ENCODE measurements at regions not wholly inside any gene's neighbourhood (a gene's known extent, or its start where the extent isn't known, plus 50 kb on each side); places are given as distances from the start of the nearest gene placed in this dataset.

GRCh38 chr2:15704086-15704787 is 112.6 kb downstream of the DDX1 start:
- POLR2A ChIA-PET = interaction anchor here (0.7 kb wide), 1 partner anchor 76 kb away, joined by 5 read pairs; no protein-coding TSS in a partner anchor
- no peaks in the 10 kb centered on the region for H3K36me3 Mint-ChIP-seq (ENCODE audit: low read depth)

GRCh38 chr2:15704788-15705115 is 113.1 kb downstream of the DDX1 start:
- CTCF ChIA-PET = no interaction called here
- DNase-seq (no peak), ATAC-seq (no peak)
- Mint-ChIP-seq H3K9me3 (ENCODE audit: insufficient read depth) (no peaks in the 10 kb centered on the region), H3K4me1 (ENCODE audit: low read depth) (no peaks in the 10 kb centered on the region), H3K36me3 (ENCODE audit: low read depth) (no peaks in the 10 kb centered on the region), H3K27me3 (ENCODE audit: low read depth) (no peaks in the 10 kb centered on the region), H3K4me3 (no peak overlapping the region), H3K27ac (no peak overlapping the region)
- POLR2A ChIA-PET = no interaction called here

More at GRCh38 chr2:15704086-15704787, 112.6 kb downstream of the DDX1 start:
- Mint-ChIP-seq H3K9me3 (ENCODE audit: insufficient read depth) (no peaks in the 10 kb centered on the region), H3K27ac (no peak overlapping the region), H3K4me3 (no peak overlapping the region), H3K27me3 (ENCODE audit: low read depth) (no peaks in the 10 kb centered on the region), H3K4me1 (ENCODE audit: low read depth) (no peaks in the 10 kb centered on the region)
- ATAC-seq (no peak), DNase-seq (no peak)
- CTCF ChIA-PET = no interaction called here

GRCh38 chr2:15705310-15705709 is 113.6 kb downstream of the DDX1 start:
- Mint-ChIP-seq H3K4me3 (no peak overlapping the region), H3K27ac (no peak overlapping the region), H3K27me3 (ENCODE audit: low read depth) (no peaks in the 10 kb centered on the region), H3K4me1 (ENCODE audit: low read depth) (no peaks in the 10 kb centered on the region), H3K9me3 (ENCODE audit: insufficient read depth) (no peaks in the 10 kb centered on the region), H3K36me3 (ENCODE audit: low read depth) (no peaks in the 10 kb centered on the region)
- no peak for DNase-seq
- ATAC-seq = no peak
- ChIA-PET POLR2A (no interaction called here), CTCF (no interaction called here)

GRCh38 chr2:15705839-15706386 is 114.2 kb downstream of the DDX1 start:
- H3K27ac Mint-ChIP-seq = no peak overlapping the region
- no peak overlapping the region for H3K4me3 Mint-ChIP-seq
- no peak for ATAC-seq
- H3K9me3 Mint-ChIP-seq (ENCODE audit: insufficient read depth) = no peaks in the 10 kb centered on the region
- H3K27me3 Mint-ChIP-seq (ENCODE audit: low read depth) = no peaks in the 10 kb centered on the region
- no peaks in the 10 kb centered on the region for H3K4me1 Mint-ChIP-seq (ENCODE audit: low read depth)
- POLR2A ChIA-PET = no interaction called here
- CTCF ChIA-PET = no interaction called here
- no peak for DNase-seq
- no peaks in the 10 kb centered on the region for H3K36me3 Mint-ChIP-seq (ENCODE audit: low read depth)

GRCh38 chr2:15706424-15706823 is 114.8 kb downstream of the DDX1 start:
- Mint-ChIP-seq H3K36me3 (ENCODE audit: low read depth) (no peaks in the 10 kb centered on the region), H3K4me3 (no peak overlapping the region), H3K9me3 (ENCODE audit: insufficient read depth) (no peaks in the 10 kb centered on the region), H3K27me3 (ENCODE audit: low read depth) (no peaks in the 10 kb centered on the region), H3K4me1 (ENCODE audit: low read depth) (no peaks in the 10 kb centered on the region), H3K27ac (no peak overlapping the region)
- POLR2A ChIA-PET = no interaction called here
- CTCF ChIA-PET = no interaction called here
- DNase-seq (no peak), ATAC-seq (no peak)

GRCh38 chr2:15706986-15707632 is 115.4 kb downstream of the DDX1 start:
- Mint-ChIP-seq H3K36me3 (ENCODE audit: low read depth) (no peaks in the 10 kb centered on the region), H3K9me3 (ENCODE audit: insufficient read depth) (no peaks in the 10 kb centered on the region), H3K4me1 (ENCODE audit: low read depth) (no peaks in the 10 kb centered on the region), H3K4me3 (no peak overlapping the region), H3K27me3 (ENCODE audit: low read depth) (no peaks in the 10 kb centered on the region), H3K27ac (no peak overlapping the region)
- no peak for DNase-seq
- no peak for ATAC-seq
- CTCF ChIA-PET = no interaction called here
- POLR2A ChIA-PET = no interaction called here

- ChIA-PET CTCF (no interaction called here), POLR2A (no interaction called here)
- H3K27ac Mint-ChIP-seq = no peak overlapping the region
- no peaks in the 10 kb centered on the region for H3K4me1 Mint-ChIP-seq (ENCODE audit: low read depth)
- ATAC-seq (no peak), DNase-seq (no peak)
- no peak overlapping the region for H3K4me3 Mint-ChIP-seq
- H3K36me3 Mint-ChIP-seq (ENCODE audit: low read depth) = no peaks in the 10 kb centered on the region
- no peaks in the 10 kb centered on the region for H3K27me3 Mint-ChIP-seq (ENCODE audit: low read depth)
- H3K9me3 Mint-ChIP-seq (ENCODE audit: insufficient read depth) = no peaks in the 10 kb centered on the region
Measured at GRCh38 chr2:15708161-15708560, 116.5 kb downstream of the DDX1 start.

- DNase-seq = no peak
- no peak for ATAC-seq
- Mint-ChIP-seq H3K4me1 (ENCODE audit: low read depth) (no peaks in the 10 kb centered on the region), H3K27me3 (ENCODE audit: low read depth) (no peaks in the 10 kb centered on the region), H3K4me3 (no peak overlapping the region), H3K27ac (no peak overlapping the region), H3K36me3 (ENCODE audit: low read depth) (no peaks in the 10 kb centered on the region), H3K9me3 (ENCODE audit: insufficient read depth) (no peaks in the 10 kb centered on the region)
- POLR2A ChIA-PET = interaction anchor here (0.7 kb wide), 1 partner anchor 8 kb away, joined by 4 read pairs; no protein-coding TSS in a partner anchor
- CTCF ChIA-PET = no interaction called here
Measured at GRCh38 chr2:15708865-15709820, 117.5 kb downstream of the DDX1 start.

- no peak for ATAC-seq
- Mint-ChIP-seq H3K36me3 (ENCODE audit: low read depth) (no peaks in the 10 kb centered on the region), H3K27me3 (ENCODE audit: low read depth) (no peaks in the 10 kb centered on the region), H3K4me1 (ENCODE audit: low read depth) (no peaks in the 10 kb centered on the region), H3K4me3 (no peak overlapping the region), H3K27ac (no peak overlapping the region), H3K9me3 (ENCODE audit: insufficient read depth) (no peaks in the 10 kb centered on the region)
- POLR2A ChIA-PET = interaction anchor here (0.6 kb wide), 1 partner anchor 524 kb away, joined by 3 read pairs; no protein-coding TSS in a partner anchor
- CTCF ChIA-PET = no interaction called here
- no peak for DNase-seq
Measured at GRCh38 chr2:15711126-15711860, 119.6 kb downstream of the DDX1 start.

- POLR2A ChIA-PET = no interaction called here
- no peak overlapping the region for H3K27ac Mint-ChIP-seq
- DNase-seq (no peak), ATAC-seq (no peak)
- no peaks in the 10 kb centered on the region for H3K4me1 Mint-ChIP-seq (ENCODE audit: low read depth)
- CTCF ChIA-PET = no interaction called here
- H3K27me3 Mint-ChIP-seq (ENCODE audit: low read depth) = peaks cover 1% of the 10 kb centered on the region
- no peaks in the 10 kb centered on the region for H3K36me3 Mint-ChIP-seq (ENCODE audit: low read depth)
- H3K9me3 Mint-ChIP-seq (ENCODE audit: insufficient read depth) = no peaks in the 10 kb centered on the region
- no peak overlapping the region for H3K4me3 Mint-ChIP-seq
Measured at GRCh38 chr2:15712551-15713342, 121.1 kb downstream of the DDX1 start.

GRCh38 chr2:15713475-15713874 is 121.8 kb downstream of the DDX1 start:
- peaks cover 2% of the 10 kb centered on the region for H3K27me3 Mint-ChIP-seq (ENCODE audit: low read depth)
- no peak for DNase-seq
- no peak overlapping the region for H3K4me3 Mint-ChIP-seq
- no peaks in the 10 kb centered on the region for H3K4me1 Mint-ChIP-seq (ENCODE audit: low read depth)
- H3K27ac Mint-ChIP-seq = no peak overlapping the region
- no peak for ATAC-seq
- ChIA-PET CTCF (no interaction called here), POLR2A (no interaction called here)
- H3K36me3 Mint-ChIP-seq (ENCODE audit: low read depth) = no peaks in the 10 kb centered on the region
- H3K9me3 Mint-ChIP-seq (ENCODE audit: insufficient read depth) = no peaks in the 10 kb centered on the region
